Left cardiac atrium (tissue), 4 donors: ENCODE measurements at regions not wholly inside any gene's neighbourhood (a gene's known extent, or its start where the extent isn't known, plus 50 kb on each side); places are given as distances from the start of the nearest gene placed in this dataset.

Experiments used
- ATAC-seq, 2 donors: fragments of 200-7000 bp; cut with Tn5 transposase; one replicate each; pipeline ENCODE4 v1.9.1; 2020; ENCODE audit warnings: mild to moderate bottlenecking in 2 of 2, moderate library complexity in 2 of 2
- DNase-seq: peaks from one replicate; pipeline ENCODE4 v3.0.0-alpha.2; 2020
- intact Hi-C, 2 donors: fragments of 100-400 bp; cut with DNase I; formaldehyde crosslinking; loops; one replicate each; pipeline versions ENCODE4 v1.14.1 to v1.15.1; 2022 to 2023
- donor health status: DM: no; HTN: yes; CAD: no.
- donor health status: DM: no; HTN: yes; CAD: no; lungs with severe emphysema.
- donor health status: DM: yes; HTN: yes; CAD: no.
- donor health status: Dilated cardiomyopathy.

GRCh38 chr6:91299544-91300491, 712.9 kb upstream of the MAP3K7 start:
- intact Hi-C loops, result no loop called here
- peak; percentile 50 to 91 for ATAC-seq
- DNase-seq, result no peak

- DNase-seq (no peak), ATAC-seq (no peak)
- intact Hi-C loops, result no loop called here
Measured at GRCh38 chr6:91298543-91299145, 711.8 kb upstream of the MAP3K7 start.

GRCh38 chr6:91293395-91293794, 706.5 kb upstream of the MAP3K7 start:
- ATAC-seq (no peak), DNase-seq (no peak)
- intact Hi-C loops, result no loop called here

- intact Hi-C loops, result no loop called here
- no peak for ATAC-seq
- DNase-seq, result no peak
Measured at GRCh38 chr6:91291071-91291470, 704.2 kb upstream of the MAP3K7 start.

- ATAC-seq (no peak), DNase-seq (no peak)
- intact Hi-C loops, result no loop called here
Measured at GRCh38 chr6:91288741-91289140, 701.9 kb upstream of the MAP3K7 start.

GRCh38 chr6:91281901-91282300, 695.0 kb upstream of the MAP3K7 start:
- DNase-seq (no peak), ATAC-seq (no peak)
- intact Hi-C loops, result no loop called here

- intact Hi-C loops, result no loop called here
Measured at GRCh38 chr6:91280494-91280830, 693.6 kb upstream of the MAP3K7 start.

GRCh38 chr6:91279740-91280493, 693.0 kb upstream of the MAP3K7 start:
- ATAC-seq, result no peak
- no peak for DNase-seq
- intact Hi-C loops, result no loop called here

More at GRCh38 chr6:91280494-91280830, 693.6 kb upstream of the MAP3K7 start:
- ATAC-seq (no peak), DNase-seq (no peak)

GRCh38 chr6:91278416-91278815, 691.5 kb upstream of the MAP3K7 start:
- intact Hi-C loops, result no loop called here
- ATAC-seq (no peak), DNase-seq (no peak)

- ATAC-seq, result no peak
Measured at GRCh38 chr6:91276315-91276714, 689.4 kb upstream of the MAP3K7 start.

GRCh38 chr6:91273729-91274128, 686.9 kb upstream of the MAP3K7 start:
- intact Hi-C loops, result no loop called here
- DNase-seq, result peak; percentile 54
- ATAC-seq, result peak; percentile 81 to 88

More at GRCh38 chr6:91276315-91276714, 689.4 kb upstream of the MAP3K7 start:
- DNase-seq, result no peak
- intact Hi-C loops, result no loop called here

GRCh38 chr6:91271807-91272206, 684.9 kb upstream of the MAP3K7 start:
- ATAC-seq (no peak), DNase-seq (no peak)
- intact Hi-C loops, result no loop called here

- intact Hi-C loops, result no loop called here
- DNase-seq (no peak), ATAC-seq (no peak)
Measured at GRCh38 chr6:91268941-91269340, 682.1 kb upstream of the MAP3K7 start.

- DNase-seq, result no peak
- intact Hi-C loops, result no loop called here
- ATAC-seq, result no peak
Measured at GRCh38 chr6:91267246-91267645, 680.4 kb upstream of the MAP3K7 start.

GRCh38 chr6:91266156-91266555, 679.3 kb upstream of the MAP3K7 start:
- ATAC-seq (no peak), DNase-seq (no peak)
- intact Hi-C loops, result no loop called here

GRCh38 chr6:91243436-91243835, 656.6 kb upstream of the MAP3K7 start:
- DNase-seq, result no peak
- no peak for ATAC-seq
- intact Hi-C loops, result no loop called here

GRCh38 chr6:91242614-91242949, 655.7 kb upstream of the MAP3K7 start:
- no peak for ATAC-seq
- intact Hi-C loops, result no loop called here
- DNase-seq, result no peak

GRCh38 chr6:91241946-91242613, 655.2 kb upstream of the MAP3K7 start:
- intact Hi-C loops, result no loop called here
- ATAC-seq (no peak), DNase-seq (no peak)

GRCh38 chr6:91240878-91241603, 654.2 kb upstream of the MAP3K7 start:
- ATAC-seq (no peak), DNase-seq (no peak)
- intact Hi-C loops, result no loop called here
